ENCODE measurements at regions not wholly inside any gene's neighbourhood (a gene's known extent, or its start where the extent isn't known, plus 50 kb on each side); places are given as distances from the start of the nearest gene placed in this dataset.

- no peak for TF ChIP-seq POLR2AphosphoS5 (IDR thresholded peaks at IDR 0.05; ENCODE audit: borderline replicate concordance, low read depth, low read length)
- no peak for TF ChIP-seq EZH2 (IDR thresholded peaks at IDR 0.05)
Observed at GRCh38 chr10:89921403-89921802, 220.0 kb downstream of the KIF20B start.
